ENCODE measurements at regions not wholly inside any gene's neighbourhood (a gene's known extent, or its start where the extent isn't known, plus 50 kb on each side); places are given as distances from the start of the nearest gene placed in this dataset.

- no peaks in the 10 kb centered on the region for H3K36me3 ChIP-seq
- H3K4me1 ChIP-seq, result no peaks in the 10 kb centered on the region
- no peaks in the 10 kb centered on the region for H3K27me3 ChIP-seq
- TF ChIP-seq EP300 (IDR thresholded peaks at IDR 0.05) (no peak), CTCF (IDR thresholded peaks at IDR 0.05) (no peak), POLR2A (IDR thresholded peaks at IDR 0.05) (no peak), POLR2AphosphoS5 (IDR thresholded peaks at IDR 0.05) (no peak)
- no peak overlapping the region for H3K27ac ChIP-seq
- H3K4me3 ChIP-seq, result no peak overlapping the region
- no peaks in the 10 kb centered on the region for H3K9me3 ChIP-seq
- 72% methylated on average over 4 of the region's 4 CpGs for WGBS
- DNase-seq (ENCODE audit: low spot score in 2 of 2), result no peak
Observed at GRCh38 chr5:147168578-147169327, 66.1 kb upstream of the STK32A start.

- no peak overlapping the region for H3K4me3 ChIP-seq
- H3K36me3 ChIP-seq, result no peaks in the 10 kb centered on the region
- H3K27ac ChIP-seq, result no peak overlapping the region
- no peaks in the 10 kb centered on the region for H3K9me3 ChIP-seq
- TF ChIP-seq EP300 (IDR thresholded peaks at IDR 0.05) (no peak), POLR2A (IDR thresholded peaks at IDR 0.05) (no peak), POLR2AphosphoS5 (IDR thresholded peaks at IDR 0.05) (no peak), CTCF (IDR thresholded peaks at IDR 0.05) (no peak)
- H3K4me1 ChIP-seq, result no peaks in the 10 kb centered on the region
- DNase-seq (ENCODE audit: low spot score in 2 of 2), result no peak
- no peaks in the 10 kb centered on the region for H3K27me3 ChIP-seq
Observed at GRCh38 chr5:147169399-147169798, 65.4 kb upstream of the STK32A start.

- H3K27ac ChIP-seq, result no peak overlapping the region
- no peaks in the 10 kb centered on the region for H3K9me3 ChIP-seq
- H3K4me3 ChIP-seq, result no peak overlapping the region
- DNase-seq (ENCODE audit: low spot score in 2 of 2), result no peak
- TF ChIP-seq EP300 (IDR thresholded peaks at IDR 0.05) (no peak), POLR2A (IDR thresholded peaks at IDR 0.05) (no peak), CTCF (IDR thresholded peaks at IDR 0.05) (no peak), POLR2AphosphoS5 (IDR thresholded peaks at IDR 0.05) (no peak)
- H3K4me1 ChIP-seq, result no peaks in the 10 kb centered on the region
- H3K27me3 ChIP-seq, result no peaks in the 10 kb centered on the region
- 84% methylated on average over 3 of the region's 3 CpGs for WGBS
- H3K36me3 ChIP-seq, result no peaks in the 10 kb centered on the region
Observed at GRCh38 chr5:147169901-147170300, 64.9 kb upstream of the STK32A start.

- DNase-seq (ENCODE audit: low spot score in 2 of 2), result no peak
- Histone ChIP-seq H3K4me1 (no peaks in the 10 kb centered on the region), H3K4me3 (no peak overlapping the region), H3K27ac (no peak overlapping the region), H3K27me3 (no peaks in the 10 kb centered on the region), H3K9me3 (no peaks in the 10 kb centered on the region), H3K36me3 (no peaks in the 10 kb centered on the region)
- WGBS, result 49% methylated on average over 4 of the region's 4 CpGs
- TF ChIP-seq POLR2A (IDR thresholded peaks at IDR 0.05), result no peak
Observed at GRCh38 chr5:147170603-147171002, 64.2 kb upstream of the STK32A start.

GRCh38 chr5:147174671-147175265 lies 60.1 kb upstream of the STK32A start:
- 67% methylated on average over 2 of the region's 2 CpGs for WGBS
- H3K4me3 ChIP-seq, result no peak overlapping the region
- no peaks in the 10 kb centered on the region for H3K9me3 ChIP-seq
- H3K27me3 ChIP-seq, result no peaks in the 10 kb centered on the region
- no peak overlapping the region for H3K27ac ChIP-seq
- no peaks in the 10 kb centered on the region for H3K36me3 ChIP-seq
- TF ChIP-seq POLR2A (IDR thresholded peaks at IDR 0.05), result no peak
- TF ChIP-seq POLR2AphosphoS5 (IDR thresholded peaks at IDR 0.05), result no peak
- TF ChIP-seq EP300 (IDR thresholded peaks at IDR 0.05), result no peak
- TF ChIP-seq CTCF (IDR thresholded peaks at IDR 0.05), result no peak
- no peak for DNase-seq (ENCODE audit: low spot score in 2 of 2)
- no peaks in the 10 kb centered on the region for H3K4me1 ChIP-seq

Data from suprapubic skin (tissue), 4 donors.